Fibroblast of the aortic adventitia (primary cell): ENCODE measurements at regions not wholly inside any gene's neighbourhood (a gene's known extent, or its start where the extent isn't known, plus 50 kb on each side); places are given as distances from the start of the nearest gene placed in this dataset.
"Not testable (repeated sequence)": the region's sequence is repeated elsewhere in the genome, so short reads cannot be mapped to it uniquely, and the experiment has no call there.

ENCODE experiments used
- DNase-seq: peaks from one replicate; pipeline ENCODE4 v3.0.0-alpha.2; 2010; ENCODE audit warnings: low read depth
- H3K4me3 ChIP-seq: 2 replicates; pipeline ENCODE4 v1.5.1; 2011; ENCODE audit warnings: low read depth, mild to moderate bottlenecking, control low read depth, low read length, moderate library complexity
- CTCF ChIP-seq: IDR thresholded peaks from 2 replicates; pipeline ENCODE4 v1.5.1; 2011; ENCODE audit warnings: mild to moderate bottlenecking, low read length, control low read depth, inconsistent platforms; ENCODE audit not compliant: insufficient read depth

GRCh38 chr7:121745856-121746255 is 127.1 kb upstream of the PTPRZ1 start:
- no peak overlapping the region for H3K4me3 ChIP-seq
- DNase-seq = no peak
- TF ChIP-seq CTCF = no peak

- no peak for TF ChIP-seq CTCF
- no peak for DNase-seq
- no peak overlapping the region for H3K4me3 ChIP-seq
These were observed 128.1 kb upstream of the PTPRZ1 start for GRCh38 chr7:121744877-121745276.

GRCh38 chr7:121744319-121744718 is 128.6 kb upstream of the PTPRZ1 start:
- no peak overlapping the region for H3K4me3 ChIP-seq
- TF ChIP-seq CTCF = no peak
- DNase-seq = no peak

GRCh38 chr7:121741896-121742295 is 131.1 kb upstream of the PTPRZ1 start:
- no peak for DNase-seq
- H3K4me3 ChIP-seq = no peak overlapping the region
- TF ChIP-seq CTCF = no peak

GRCh38 chr7:121739465-121739864 is 133.5 kb upstream of the PTPRZ1 start:
- DNase-seq = no peak
- no peak for TF ChIP-seq CTCF

GRCh38 chr7:121730869-121731268 is 142.1 kb upstream of the PTPRZ1 start:
- H3K4me3 ChIP-seq = no peak overlapping the region
- DNase-seq = no peak
- no peak for TF ChIP-seq CTCF

More at GRCh38 chr7:121739465-121739864, 133.5 kb upstream of the PTPRZ1 start:
- no peak overlapping the region for H3K4me3 ChIP-seq

GRCh38 chr7:121714559-121715303 is 158.2 kb upstream of the PTPRZ1 start:
- H3K4me3 ChIP-seq = no peak overlapping the region
- TF ChIP-seq CTCF = no peak
- DNase-seq = no peak

- not testable (repeated sequence) for H3K4me3 ChIP-seq, DNase-seq
These were observed 160.0 kb upstream of the PTPRZ1 start for GRCh38 chr7:121712961-121713360.
